CD1c-positive myeloid dendritic cell (primary cell): ENCODE measurements at regions not wholly inside any gene's neighbourhood (a gene's known extent, or its start where the extent isn't known, plus 50 kb on each side); places are given as distances from the start of the nearest gene placed in this dataset.

ENCODE experiments used
- DNase-seq: peaks from one replicate; pipeline ENCODE4 v3.0.0-alpha.2; 2016; ENCODE audit errors: extremely low spot score

GRCh38 chr3:117005274-117005673, 295.7 kb downstream of the TUSC7 start:
- DNase-seq: no peak

- no peak for DNase-seq
These were observed 296.4 kb downstream of the TUSC7 start for GRCh38 chr3:117005911-117006522.

- DNase-seq: no peak
These were observed 300.7 kb downstream of the TUSC7 start for GRCh38 chr3:117010318-117010717.

GRCh38 chr3:117011687-117012250, 302.2 kb downstream of the TUSC7 start:
- DNase-seq: no peak

- DNase-seq: no peak
These were observed 306.8 kb downstream of the TUSC7 start for GRCh38 chr3:117016378-117016777.

- DNase-seq: no peak
These were observed 307.7 kb downstream of the TUSC7 start for GRCh38 chr3:117017135-117017894.

- DNase-seq: no peak
These were observed 309.1 kb downstream of the TUSC7 start for GRCh38 chr3:117018655-117019054.

GRCh38 chr3:117019082-117019713, 309.6 kb downstream of the TUSC7 start:
- peak; percentile 69 for DNase-seq

GRCh38 chr3:117026401-117026800, 316.8 kb downstream of the TUSC7 start:
- DNase-seq: no peak

- peak; percentile 29 for DNase-seq
These were observed 326.2 kb downstream of the TUSC7 start for GRCh38 chr3:117035745-117036144.

- DNase-seq: peak; percentile 94
These were observed 326.8 kb downstream of the TUSC7 start for GRCh38 chr3:117036259-117036799.

- DNase-seq: no peak
These were observed 335.6 kb downstream of the TUSC7 start for GRCh38 chr3:117045143-117045542.

- DNase-seq: no peak
These were observed 338.5 kb downstream of the TUSC7 start for GRCh38 chr3:117047951-117048705.

GRCh38 chr3:117052395-117052794, 342.8 kb downstream of the TUSC7 start:
- no peak for DNase-seq

GRCh38 chr3:117054556-117054955, 345.0 kb downstream of the TUSC7 start:
- DNase-seq: no peak

- DNase-seq: peak; percentile 38
These were observed 347.4 kb downstream of the TUSC7 start for GRCh38 chr3:117056946-117057345.

- peak; percentile 38 for DNase-seq
These were observed 349.7 kb downstream of the TUSC7 start for GRCh38 chr3:117059067-117059955.

- no peak for DNase-seq
These were observed 350.3 kb downstream of the TUSC7 start for GRCh38 chr3:117059956-117060270.

GRCh38 chr3:117063930-117064329, 354.4 kb downstream of the TUSC7 start:
- DNase-seq: peak; percentile 47

- DNase-seq: no peak
These were observed 358.7 kb downstream of the TUSC7 start for GRCh38 chr3:117068301-117068700.

- no peak for DNase-seq
These were observed 365.2 kb downstream of the TUSC7 start for GRCh38 chr3:117074826-117075225.
